H1 (cell line): ENCODE measurements at regions not wholly inside any gene's neighbourhood (a gene's known extent, or its start where the extent isn't known, plus 50 kb on each side); places are given as distances from the start of the nearest gene placed in this dataset.

Source experiments
- TF ChIP-seq, protein P1 (sequence below): fragments of 300-600 bp; sonication (generic); IDR thresholded peaks from 2 replicates; pipeline ENCODE4 v1.7.1; 2012; ENCODE audit warnings: low read length, moderate library complexity, mild to moderate bottlenecking, inconsistent platforms; ENCODE audit not compliant: insufficient replicate concordance

DNA sequence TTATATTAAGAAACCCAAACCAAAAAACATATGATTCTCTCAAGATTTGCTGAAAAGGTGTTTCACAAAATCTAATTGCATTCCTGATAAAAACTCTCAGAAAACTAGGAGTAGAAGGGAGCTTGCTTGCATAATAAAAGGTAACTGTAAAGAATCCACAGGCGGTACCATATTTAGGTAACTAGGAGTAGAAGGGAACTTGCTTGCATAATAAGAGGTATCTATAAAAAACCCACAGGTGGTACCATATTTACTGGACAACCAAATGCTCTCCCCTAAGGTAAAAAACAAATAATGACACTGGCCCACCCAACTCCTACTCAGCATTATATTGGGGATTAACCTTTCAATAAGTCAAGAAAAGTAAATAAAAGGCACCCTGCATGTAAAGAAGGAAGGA, 57.5 kb upstream of the FCN1 start (continued):
- TF ChIP-seq, protein P1, sequence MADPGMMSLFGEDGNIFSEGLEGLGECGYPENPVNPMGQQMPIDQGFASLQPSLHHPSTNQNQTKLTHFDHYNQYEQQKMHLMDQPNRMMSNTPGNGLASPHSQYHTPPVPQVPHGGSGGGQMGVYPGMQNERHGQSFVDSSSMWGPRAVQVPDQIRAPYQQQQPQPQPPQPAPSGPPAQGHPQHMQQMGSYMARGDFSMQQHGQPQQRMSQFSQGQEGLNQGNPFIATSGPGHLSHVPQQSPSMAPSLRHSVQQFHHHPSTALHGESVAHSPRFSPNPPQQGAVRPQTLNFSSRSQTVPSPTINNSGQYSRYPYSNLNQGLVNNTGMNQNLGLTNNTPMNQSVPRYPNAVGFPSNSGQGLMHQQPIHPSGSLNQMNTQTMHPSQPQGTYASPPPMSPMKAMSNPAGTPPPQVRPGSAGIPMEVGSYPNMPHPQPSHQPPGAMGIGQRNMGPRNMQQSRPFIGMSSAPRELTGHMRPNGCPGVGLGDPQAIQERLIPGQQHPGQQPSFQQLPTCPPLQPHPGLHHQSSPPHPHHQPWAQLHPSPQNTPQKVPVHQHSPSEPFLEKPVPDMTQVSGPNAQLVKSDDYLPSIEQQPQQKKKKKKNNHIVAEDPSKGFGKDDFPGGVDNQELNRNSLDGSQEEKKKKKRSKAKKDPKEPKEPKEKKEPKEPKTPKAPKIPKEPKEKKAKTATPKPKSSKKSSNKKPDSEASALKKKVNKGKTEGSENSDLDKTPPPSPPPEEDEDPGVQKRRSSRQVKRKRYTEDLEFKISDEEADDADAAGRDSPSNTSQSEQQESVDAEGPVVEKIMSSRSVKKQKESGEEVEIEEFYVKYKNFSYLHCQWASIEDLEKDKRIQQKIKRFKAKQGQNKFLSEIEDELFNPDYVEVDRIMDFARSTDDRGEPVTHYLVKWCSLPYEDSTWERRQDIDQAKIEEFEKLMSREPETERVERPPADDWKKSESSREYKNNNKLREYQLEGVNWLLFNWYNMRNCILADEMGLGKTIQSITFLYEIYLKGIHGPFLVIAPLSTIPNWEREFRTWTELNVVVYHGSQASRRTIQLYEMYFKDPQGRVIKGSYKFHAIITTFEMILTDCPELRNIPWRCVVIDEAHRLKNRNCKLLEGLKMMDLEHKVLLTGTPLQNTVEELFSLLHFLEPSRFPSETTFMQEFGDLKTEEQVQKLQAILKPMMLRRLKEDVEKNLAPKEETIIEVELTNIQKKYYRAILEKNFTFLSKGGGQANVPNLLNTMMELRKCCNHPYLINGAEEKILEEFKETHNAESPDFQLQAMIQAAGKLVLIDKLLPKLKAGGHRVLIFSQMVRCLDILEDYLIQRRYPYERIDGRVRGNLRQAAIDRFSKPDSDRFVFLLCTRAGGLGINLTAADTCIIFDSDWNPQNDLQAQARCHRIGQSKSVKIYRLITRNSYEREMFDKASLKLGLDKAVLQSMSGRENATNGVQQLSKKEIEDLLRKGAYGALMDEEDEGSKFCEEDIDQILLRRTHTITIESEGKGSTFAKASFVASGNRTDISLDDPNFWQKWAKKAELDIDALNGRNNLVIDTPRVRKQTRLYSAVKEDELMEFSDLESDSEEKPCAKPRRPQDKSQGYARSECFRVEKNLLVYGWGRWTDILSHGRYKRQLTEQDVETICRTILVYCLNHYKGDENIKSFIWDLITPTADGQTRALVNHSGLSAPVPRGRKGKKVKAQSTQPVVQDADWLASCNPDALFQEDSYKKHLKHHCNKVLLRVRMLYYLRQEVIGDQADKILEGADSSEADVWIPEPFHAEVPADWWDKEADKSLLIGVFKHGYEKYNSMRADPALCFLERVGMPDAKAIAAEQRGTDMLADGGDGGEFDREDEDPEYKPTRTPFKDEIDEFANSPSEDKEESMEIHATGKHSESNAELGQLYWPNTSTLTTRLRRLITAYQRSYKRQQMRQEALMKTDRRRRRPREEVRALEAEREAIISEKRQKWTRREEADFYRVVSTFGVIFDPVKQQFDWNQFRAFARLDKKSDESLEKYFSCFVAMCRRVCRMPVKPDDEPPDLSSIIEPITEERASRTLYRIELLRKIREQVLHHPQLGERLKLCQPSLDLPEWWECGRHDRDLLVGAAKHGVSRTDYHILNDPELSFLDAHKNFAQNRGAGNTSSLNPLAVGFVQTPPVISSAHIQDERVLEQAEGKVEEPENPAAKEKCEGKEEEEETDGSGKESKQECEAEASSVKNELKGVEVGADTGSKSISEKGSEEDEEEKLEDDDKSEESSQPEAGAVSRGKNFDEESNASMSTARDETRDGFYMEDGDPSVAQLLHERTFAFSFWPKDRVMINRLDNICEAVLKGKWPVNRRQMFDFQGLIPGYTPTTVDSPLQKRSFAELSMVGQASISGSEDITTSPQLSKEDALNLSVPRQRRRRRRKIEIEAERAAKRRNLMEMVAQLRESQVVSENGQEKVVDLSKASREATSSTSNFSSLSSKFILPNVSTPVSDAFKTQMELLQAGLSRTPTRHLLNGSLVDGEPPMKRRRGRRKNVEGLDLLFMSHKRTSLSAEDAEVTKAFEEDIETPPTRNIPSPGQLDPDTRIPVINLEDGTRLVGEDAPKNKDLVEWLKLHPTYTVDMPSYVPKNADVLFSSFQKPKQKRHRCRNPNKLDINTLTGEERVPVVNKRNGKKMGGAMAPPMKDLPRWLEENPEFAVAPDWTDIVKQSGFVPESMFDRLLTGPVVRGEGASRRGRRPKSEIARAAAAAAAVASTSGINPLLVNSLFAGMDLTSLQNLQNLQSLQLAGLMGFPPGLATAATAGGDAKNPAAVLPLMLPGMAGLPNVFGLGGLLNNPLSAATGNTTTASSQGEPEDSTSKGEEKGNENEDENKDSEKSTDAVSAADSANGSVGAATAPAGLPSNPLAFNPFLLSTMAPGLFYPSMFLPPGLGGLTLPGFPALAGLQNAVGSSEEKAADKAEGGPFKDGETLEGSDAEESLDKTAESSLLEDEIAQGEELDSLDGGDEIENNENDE: peak; percentile 99
